Parathyroid adenoma (tissue), 2 donors: ENCODE measurements at regions not wholly inside any gene's neighbourhood (a gene's known extent, or its start where the extent isn't known, plus 50 kb on each side); places are given as distances from the start of the nearest gene placed in this dataset.

Source experiments
- H2AFZ ChIP-seq: fragments of 300-600 bp; sonication (generic); one replicate; pipeline ENCODE4 v1.7.0; 2017; ENCODE audit warnings: antibody characterized with exemption, mild to moderate bottlenecking
- H3K27ac ChIP-seq: fragments of 300-600 bp; sonication (generic); one replicate; pipeline ENCODE4 v1.7.0; 2017
- H3K27me3 ChIP-seq: fragments of 300-600 bp; sonication (generic); one replicate; pipeline ENCODE4 v1.7.0; 2017; ENCODE audit warnings: low read length; ENCODE audit not compliant: control insufficient read depth, insufficient read depth
- H3K36me3 ChIP-seq: fragments of 300-600 bp; sonication (generic); one replicate; pipeline ENCODE4 v1.7.0; 2017; ENCODE audit warnings: low read length; ENCODE audit not compliant: control insufficient read depth, insufficient read depth
- H3K4me1 ChIP-seq: fragments of 300-600 bp; sonication (generic); one replicate; pipeline ENCODE4 v1.7.0; 2017; ENCODE audit warnings: control low read depth
- H3K4me2 ChIP-seq: fragments of 300-600 bp; sonication (generic); one replicate; pipeline ENCODE4 v1.7.0; 2017; ENCODE audit warnings: low read length
- H3K4me3 ChIP-seq: fragments of 300-600 bp; sonication (generic); one replicate; pipeline ENCODE4 v1.7.0; 2017; ENCODE audit warnings: low read depth, low read length
- H3K79me2 ChIP-seq: fragments of 300-600 bp; sonication (generic); one replicate; pipeline ENCODE4 v1.7.0; 2017; ENCODE audit warnings: control low read depth
- H3K9ac ChIP-seq: fragments of 300-600 bp; sonication (generic); one replicate; pipeline ENCODE4 v1.7.0; 2017; ENCODE audit warnings: mild to moderate bottlenecking
- H3K9me3 ChIP-seq: fragments of 300-600 bp; sonication (generic); one replicate; pipeline ENCODE4 v1.7.0; 2017; ENCODE audit warnings: low read length; ENCODE audit not compliant: control insufficient read depth
- TF ChIP-seq, protein P1 (sequence below): fragments of 300-600 bp; sonication (generic); IDR thresholded peaks from one replicate; pipeline ENCODE4 v1.7.0; 2017; ENCODE audit warnings: antibody characterized with exemption, mild to moderate bottlenecking
- donor health status: primary hyperparathyroidism.

DNA sequence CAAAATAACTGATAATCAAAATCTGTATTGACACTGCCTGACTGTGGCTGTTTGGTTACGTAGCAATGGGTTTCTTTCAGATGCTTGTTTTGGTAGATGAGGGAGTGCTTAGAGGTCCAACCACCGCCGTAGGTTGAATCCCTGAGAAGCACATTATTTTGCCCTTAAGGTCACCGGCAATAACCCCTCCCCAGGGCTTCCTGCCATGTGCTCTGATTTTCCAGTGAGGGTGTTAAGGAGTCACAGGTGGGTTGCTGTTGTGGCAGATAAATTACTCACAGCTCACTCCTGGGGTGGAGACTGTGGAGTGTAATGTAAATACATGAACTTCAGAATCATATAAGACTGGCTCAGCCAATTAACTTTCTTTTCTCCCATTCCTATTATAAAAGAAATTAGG is 81.5 kb upstream of the ZP4 start:
- Histone ChIP-seq H2AFZ (no peak overlapping the region), H3K4me3 (no peak overlapping the region), H3K4me2 (no peak overlapping the region), H3K9me3 (no peaks in the 10 kb centered on the region), H3K79me2 (no peaks in the 10 kb centered on the region), H3K27me3 (no peaks in the 10 kb centered on the region), H3K4me1 (no peaks in the 10 kb centered on the region), H3K9ac (no peak overlapping the region), H3K27ac (no peak overlapping the region), H3K36me3 (no peaks in the 10 kb centered on the region)
- TF ChIP-seq, protein P1, sequence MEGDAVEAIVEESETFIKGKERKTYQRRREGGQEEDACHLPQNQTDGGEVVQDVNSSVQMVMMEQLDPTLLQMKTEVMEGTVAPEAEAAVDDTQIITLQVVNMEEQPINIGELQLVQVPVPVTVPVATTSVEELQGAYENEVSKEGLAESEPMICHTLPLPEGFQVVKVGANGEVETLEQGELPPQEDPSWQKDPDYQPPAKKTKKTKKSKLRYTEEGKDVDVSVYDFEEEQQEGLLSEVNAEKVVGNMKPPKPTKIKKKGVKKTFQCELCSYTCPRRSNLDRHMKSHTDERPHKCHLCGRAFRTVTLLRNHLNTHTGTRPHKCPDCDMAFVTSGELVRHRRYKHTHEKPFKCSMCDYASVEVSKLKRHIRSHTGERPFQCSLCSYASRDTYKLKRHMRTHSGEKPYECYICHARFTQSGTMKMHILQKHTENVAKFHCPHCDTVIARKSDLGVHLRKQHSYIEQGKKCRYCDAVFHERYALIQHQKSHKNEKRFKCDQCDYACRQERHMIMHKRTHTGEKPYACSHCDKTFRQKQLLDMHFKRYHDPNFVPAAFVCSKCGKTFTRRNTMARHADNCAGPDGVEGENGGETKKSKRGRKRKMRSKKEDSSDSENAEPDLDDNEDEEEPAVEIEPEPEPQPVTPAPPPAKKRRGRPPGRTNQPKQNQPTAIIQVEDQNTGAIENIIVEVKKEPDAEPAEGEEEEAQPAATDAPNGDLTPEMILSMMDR, result no peak

DNA sequence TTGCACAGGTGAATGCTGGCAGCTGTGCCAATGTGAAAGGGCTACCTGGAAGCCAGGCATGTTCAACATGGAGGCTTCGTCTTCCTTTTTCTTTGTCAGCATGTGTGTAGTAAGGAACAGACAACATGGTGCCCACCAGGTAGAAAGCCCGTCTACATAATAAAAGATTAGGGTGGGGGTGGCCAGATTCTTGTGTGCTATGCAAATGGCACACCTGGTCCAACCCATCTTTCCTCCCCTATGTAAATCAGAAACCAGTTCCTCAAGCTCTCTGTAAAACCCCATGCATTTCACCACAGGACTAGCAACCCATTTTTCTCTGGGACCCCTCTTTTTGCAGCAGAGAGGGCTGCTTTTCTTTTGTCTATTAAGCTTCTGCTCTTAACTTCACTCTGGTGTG is 72.3 kb upstream of the ZP4 start:
- TF ChIP-seq, protein P1, result no peak
- H3K27me3 ChIP-seq, result no peaks in the 10 kb centered on the region
- H3K4me2 ChIP-seq, result no peak overlapping the region
- H3K4me3 ChIP-seq, result no peak overlapping the region
- no peak overlapping the region for H3K9ac ChIP-seq
- H2AFZ ChIP-seq, result no peak overlapping the region
- no peak overlapping the region for H3K27ac ChIP-seq
- H3K9me3 ChIP-seq, result no peaks in the 10 kb centered on the region
- H3K79me2 ChIP-seq, result no peaks in the 10 kb centered on the region
- H3K36me3 ChIP-seq, result no peaks in the 10 kb centered on the region
- H3K4me1 ChIP-seq, result no peaks in the 10 kb centered on the region

DNA sequence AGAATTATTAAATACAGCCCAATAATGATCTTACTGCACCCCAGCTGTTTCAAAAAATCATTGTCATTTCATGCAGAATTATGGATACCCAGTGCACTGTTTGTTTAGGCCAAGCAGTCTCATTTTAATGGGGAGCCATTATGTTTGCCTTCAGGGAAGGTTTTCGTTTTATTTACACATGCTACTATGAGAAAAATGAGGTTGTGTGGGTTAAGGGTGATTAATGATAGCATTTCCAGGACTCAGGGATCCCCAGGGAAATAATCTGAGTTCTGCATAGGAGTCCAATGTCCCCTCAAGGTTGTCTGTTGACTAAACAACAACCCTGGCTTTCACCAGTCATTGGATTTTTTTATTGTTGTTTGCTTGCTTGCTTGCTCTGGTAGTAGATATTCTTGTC is 71.0 kb upstream of the ZP4 start:
- H3K36me3 ChIP-seq, result no peaks in the 10 kb centered on the region
- no peak overlapping the region for H3K27ac ChIP-seq
- no peak overlapping the region for H2AFZ ChIP-seq
- no peaks in the 10 kb centered on the region for H3K79me2 ChIP-seq
- no peaks in the 10 kb centered on the region for H3K4me1 ChIP-seq
- H3K9ac ChIP-seq, result no peak overlapping the region
- H3K27me3 ChIP-seq, result no peaks in the 10 kb centered on the region
- H3K9me3 ChIP-seq, result no peaks in the 10 kb centered on the region
- no peak overlapping the region for H3K4me2 ChIP-seq
- no peak overlapping the region for H3K4me3 ChIP-seq
- TF ChIP-seq, protein P1, result no peak

DNA sequence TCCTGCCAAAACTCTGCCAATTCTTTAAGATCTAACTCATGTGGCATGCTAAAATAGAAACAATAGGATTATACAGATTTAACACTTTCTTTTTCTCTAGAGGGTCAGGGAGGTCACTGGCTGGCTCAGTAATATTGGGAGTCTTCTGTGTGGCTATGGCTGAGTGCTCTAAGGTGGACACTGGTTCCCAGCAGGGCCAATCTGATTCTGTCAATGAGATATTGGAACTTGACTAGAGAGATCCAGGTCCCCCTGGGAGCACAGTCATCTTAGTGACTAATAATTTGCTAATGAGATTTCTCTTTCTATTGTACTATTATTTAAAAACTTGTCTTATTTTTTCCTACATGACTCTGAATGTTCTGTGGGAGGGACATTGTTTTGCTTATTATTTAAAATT is 69.1 kb upstream of the ZP4 start:
- Histone ChIP-seq H3K27me3 (no peaks in the 10 kb centered on the region), H3K27ac (no peak overlapping the region), H3K4me1 (no peaks in the 10 kb centered on the region), H3K9me3 (no peaks in the 10 kb centered on the region), H3K36me3 (no peaks in the 10 kb centered on the region), H2AFZ (no peak overlapping the region), H3K4me2 (no peak overlapping the region), H3K4me3 (no peak overlapping the region), H3K79me2 (no peaks in the 10 kb centered on the region), H3K9ac (no peak overlapping the region)
- TF ChIP-seq, protein P1, result no peak

DNA sequence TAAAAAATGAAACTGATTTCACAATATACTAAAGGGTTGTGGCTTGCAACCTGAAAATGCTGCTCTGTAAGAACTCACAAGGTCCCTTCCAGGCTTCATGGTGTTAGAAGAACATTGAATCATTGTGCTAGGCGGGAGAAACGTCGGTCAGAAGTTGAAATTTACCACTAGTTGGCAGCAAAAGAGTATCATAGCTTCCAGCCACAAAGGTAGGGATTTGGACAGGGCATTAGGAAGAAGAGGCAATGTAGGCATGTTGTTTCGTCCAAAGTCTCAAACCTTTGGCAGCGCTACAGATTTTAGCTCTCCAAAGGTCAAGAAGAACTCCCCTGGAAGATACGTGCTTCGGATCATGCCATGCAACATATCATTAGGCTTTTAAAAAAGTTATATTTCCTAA is 62.5 kb upstream of the ZP4 start:
- Histone ChIP-seq H3K27me3 (no peaks in the 10 kb centered on the region), H3K36me3 (no peaks in the 10 kb centered on the region), H3K27ac (no peak overlapping the region), H3K9ac (no peak overlapping the region), H2AFZ (no peak overlapping the region), H3K4me2 (no peak overlapping the region), H3K4me1 (no peaks in the 10 kb centered on the region), H3K79me2 (no peaks in the 10 kb centered on the region), H3K9me3 (no peaks in the 10 kb centered on the region), H3K4me3 (no peak overlapping the region)
- TF ChIP-seq, protein P1, result no peak
